DOHH2 (cell line): ENCODE measurements at regions not wholly inside any gene's neighbourhood (a gene's known extent, or its start where the extent isn't known, plus 50 kb on each side); places are given as distances from the start of the nearest gene placed in this dataset.

Experiments
- H3F3A ChIP-seq: fragments of 200-600 bp; sonication (generic), shearing (Covaris generic); 2 replicates; pipeline ENCODE4 v1.6.0; 2016; ENCODE audit warnings: antibody characterized with exemption, mild to moderate bottlenecking; ENCODE audit not compliant: control insufficient read depth, insufficient read depth
- H3K27ac ChIP-seq: fragments of 200-600 bp; sonication (generic); 2 replicates; pipeline ENCODE4 v1.5.1; 2014; ENCODE audit warnings: low read depth, mild to moderate bottlenecking, low read length, moderate library complexity
- H3K27me3 ChIP-seq: fragments of 200-600 bp; sonication (generic); 2 replicates; pipeline ENCODE4 v1.6.1; 2014; ENCODE audit warnings: mild to moderate bottlenecking, low read length, mixed read lengths; ENCODE audit not compliant: control insufficient read depth
- H3K36me3 ChIP-seq: fragments of 200-600 bp; sonication (generic); 2 replicates; pipeline ENCODE4 v1.6.1; 2014; ENCODE audit warnings: mild to moderate bottlenecking, low read length, moderate library complexity, mixed read lengths; ENCODE audit not compliant: control insufficient read depth
- H3K4me1 ChIP-seq: fragments of 200-600 bp; sonication (generic); 2 replicates; pipeline ENCODE4 v1.6.1; 2014; ENCODE audit warnings: mild to moderate bottlenecking, low read length, mixed read lengths; ENCODE audit not compliant: control insufficient read depth
- H3K4me2 ChIP-seq: fragments of 200-600 bp; sonication (generic); 2 replicates; pipeline ENCODE4 v1.6.0; 2014; ENCODE audit warnings: mild to moderate bottlenecking, low read length, moderate library complexity
- H3K4me3 ChIP-seq: fragments of 200-600 bp; sonication (generic); 2 replicates; pipeline ENCODE4 v1.5.1; 2014; ENCODE audit warnings: mild to moderate bottlenecking, low read length, mixed read lengths
- H3K79me2 ChIP-seq: fragments of 200-600 bp; sonication (generic); 2 replicates; pipeline ENCODE4 v1.6.1; 2014; ENCODE audit warnings: mild to moderate bottlenecking, low read length, mixed read lengths; ENCODE audit not compliant: control insufficient read depth
- H3K9me2 ChIP-seq: fragments of 200-600 bp; sonication (generic); replicated peaks from 2 replicates; pipeline ENCODE4 v1.6.1; 2014; ENCODE audit warnings: mild to moderate bottlenecking, low read length, mixed read lengths; ENCODE audit not compliant: control insufficient read depth
- H3K9me3 ChIP-seq: fragments of 200-600 bp; sonication (generic); 2 replicates; pipeline ENCODE4 v1.6.1; 2014; ENCODE audit warnings: antibody characterized with exemption, low read length, mixed read lengths; ENCODE audit not compliant: control insufficient read depth, insufficient read depth
- H4K20me1 ChIP-seq: fragments of 200-600 bp; sonication (generic); 2 replicates; pipeline ENCODE4 v1.6.0; 2014; ENCODE audit warnings: low read depth, mild to moderate bottlenecking, antibody characterized with exemption, low read length, moderate library complexity; ENCODE audit not compliant: control insufficient read depth, insufficient read depth
- CTCF ChIP-seq: fragments of 200-600 bp; sonication (generic); IDR thresholded peaks from one replicate; pipeline ENCODE4 v1.5.1; 2014; ENCODE audit warnings: antibody characterized with exemption, mild to moderate bottlenecking, low read depth, low read length; ENCODE audit not compliant: poor library complexity, severe bottlenecking
- EZH2phosphoT487 ChIP-seq: fragments of 200-600 bp; sonication (generic); IDR thresholded peaks from 2 replicates; pipeline ENCODE4 v1.6.1; 2017; ENCODE audit warnings: borderline replicate concordance, mild to moderate bottlenecking, antibody characterized with exemption, low read length, moderate library complexity, mixed read lengths

GRCh38 chr10:83663918-83664317 is 475.4 kb upstream of the GHITM start:
- Histone ChIP-seq H3K27me3 (no peaks in the 10 kb centered on the region), H3K4me1 (no peaks in the 10 kb centered on the region), H3K4me3 (no peak overlapping the region), H3K4me2 (no peak overlapping the region), H3K9me2 (no peaks in the 10 kb centered on the region), H3K79me2 (no peaks in the 10 kb centered on the region), H3K36me3 (no peaks in the 10 kb centered on the region), H3F3A (no peaks in the 10 kb centered on the region), H4K20me1 (no peaks in the 10 kb centered on the region), H3K27ac (no peak overlapping the region), H3K9me3 (no peaks in the 10 kb centered on the region)
- TF ChIP-seq EZH2phosphoT487 (no peak), CTCF (no peak)

GRCh38 chr10:83666762-83667161 is 472.5 kb upstream of the GHITM start:
- H3K27ac ChIP-seq: no peak overlapping the region
- H3K9me3 ChIP-seq: no peaks in the 10 kb centered on the region
- no peaks in the 10 kb centered on the region for H3K4me1 ChIP-seq
- H3F3A ChIP-seq: no peaks in the 10 kb centered on the region
- no peaks in the 10 kb centered on the region for H3K9me2 ChIP-seq
- no peaks in the 10 kb centered on the region for H3K36me3 ChIP-seq
- no peaks in the 10 kb centered on the region for H3K79me2 ChIP-seq
- no peak overlapping the region for H3K4me2 ChIP-seq
- TF ChIP-seq EZH2phosphoT487: no peak
- no peak for TF ChIP-seq CTCF
- no peaks in the 10 kb centered on the region for H4K20me1 ChIP-seq
- no peaks in the 10 kb centered on the region for H3K27me3 ChIP-seq
- no peak overlapping the region for H3K4me3 ChIP-seq

GRCh38 chr10:83667594-83667993 is 471.7 kb upstream of the GHITM start:
- Histone ChIP-seq H4K20me1 (no peaks in the 10 kb centered on the region), H3F3A (no peaks in the 10 kb centered on the region), H3K4me2 (no peak overlapping the region), H3K4me3 (no peak overlapping the region), H3K9me2 (no peaks in the 10 kb centered on the region), H3K36me3 (no peaks in the 10 kb centered on the region), H3K4me1 (no peaks in the 10 kb centered on the region), H3K9me3 (no peaks in the 10 kb centered on the region), H3K27ac (no peak overlapping the region), H3K27me3 (no peaks in the 10 kb centered on the region), H3K79me2 (no peaks in the 10 kb centered on the region)
- no peak for TF ChIP-seq CTCF
- no peak for TF ChIP-seq EZH2phosphoT487

GRCh38 chr10:83673316-83673715 is 466.0 kb upstream of the GHITM start:
- H3K4me2 ChIP-seq: no peak overlapping the region
- no peak for TF ChIP-seq CTCF
- TF ChIP-seq EZH2phosphoT487: no peak
- no peaks in the 10 kb centered on the region for H3K9me2 ChIP-seq
- H3K36me3 ChIP-seq: no peaks in the 10 kb centered on the region
- no peaks in the 10 kb centered on the region for H3K27me3 ChIP-seq
- H3K4me1 ChIP-seq: no peaks in the 10 kb centered on the region
- no peak overlapping the region for H3K4me3 ChIP-seq
- no peaks in the 10 kb centered on the region for H3F3A ChIP-seq
- no peak overlapping the region for H3K27ac ChIP-seq
- H3K9me3 ChIP-seq: no peaks in the 10 kb centered on the region
- H4K20me1 ChIP-seq: no peaks in the 10 kb centered on the region
- no peaks in the 10 kb centered on the region for H3K79me2 ChIP-seq
